ENCODE measurements at regions not wholly inside any gene's neighbourhood (a gene's known extent, or its start where the extent isn't known, plus 50 kb on each side); places are given as distances from the start of the nearest gene placed in this dataset.

GRCh38 chr5:164210491-164210890 lies 705.1 kb downstream of the MAT2B start:
- no peak overlapping the region for H3K4me3 Mint-ChIP-seq (ENCODE audit: unreplicated experiment)
- ChIA-PET POLR2A (interaction anchor here (0.7 to 1.2 kb wide), 2 partner anchors 11 to 284 kb away, joined by 4 to 5 read pairs; no protein-coding TSS in a partner anchor), CTCF (interaction anchor here (0.6 to 0.7 kb wide), 3 partner anchors 18 to 464 kb away, joined by 3 to 4 read pairs (median 3); no protein-coding TSS in a partner anchor)
- intact Hi-C loops (cut with micrococcal nuclease), result no loop called here
- H3K36me3 Mint-ChIP-seq (ENCODE audit: insufficient read depth, unreplicated experiment), result no peaks in the 10 kb centered on the region
- no peak for DNase-seq (ENCODE audit: unreplicated experiment)
- no TSS peak for BruUV-seq (replicated peaks)
- H3K9me3 Mint-ChIP-seq (ENCODE audit: unreplicated experiment), result peaks cover 6% of the 10 kb centered on the region
- no peaks in the 10 kb centered on the region for H3K27me3 Mint-ChIP-seq (ENCODE audit: insufficient read depth, unreplicated experiment)
- peaks cover 10% of the 10 kb centered on the region for H3K4me1 Mint-ChIP-seq (ENCODE audit: insufficient read depth, unreplicated experiment)
- TF ChIP-seq, protein P1, sequence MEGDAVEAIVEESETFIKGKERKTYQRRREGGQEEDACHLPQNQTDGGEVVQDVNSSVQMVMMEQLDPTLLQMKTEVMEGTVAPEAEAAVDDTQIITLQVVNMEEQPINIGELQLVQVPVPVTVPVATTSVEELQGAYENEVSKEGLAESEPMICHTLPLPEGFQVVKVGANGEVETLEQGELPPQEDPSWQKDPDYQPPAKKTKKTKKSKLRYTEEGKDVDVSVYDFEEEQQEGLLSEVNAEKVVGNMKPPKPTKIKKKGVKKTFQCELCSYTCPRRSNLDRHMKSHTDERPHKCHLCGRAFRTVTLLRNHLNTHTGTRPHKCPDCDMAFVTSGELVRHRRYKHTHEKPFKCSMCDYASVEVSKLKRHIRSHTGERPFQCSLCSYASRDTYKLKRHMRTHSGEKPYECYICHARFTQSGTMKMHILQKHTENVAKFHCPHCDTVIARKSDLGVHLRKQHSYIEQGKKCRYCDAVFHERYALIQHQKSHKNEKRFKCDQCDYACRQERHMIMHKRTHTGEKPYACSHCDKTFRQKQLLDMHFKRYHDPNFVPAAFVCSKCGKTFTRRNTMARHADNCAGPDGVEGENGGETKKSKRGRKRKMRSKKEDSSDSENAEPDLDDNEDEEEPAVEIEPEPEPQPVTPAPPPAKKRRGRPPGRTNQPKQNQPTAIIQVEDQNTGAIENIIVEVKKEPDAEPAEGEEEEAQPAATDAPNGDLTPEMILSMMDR (IDR thresholded peaks at IDR 0.05; ENCODE audit: unreplicated experiment), result no peak
- no peak overlapping the region for H3K27ac Mint-ChIP-seq (ENCODE audit: low read depth, unreplicated experiment)

DNA sequence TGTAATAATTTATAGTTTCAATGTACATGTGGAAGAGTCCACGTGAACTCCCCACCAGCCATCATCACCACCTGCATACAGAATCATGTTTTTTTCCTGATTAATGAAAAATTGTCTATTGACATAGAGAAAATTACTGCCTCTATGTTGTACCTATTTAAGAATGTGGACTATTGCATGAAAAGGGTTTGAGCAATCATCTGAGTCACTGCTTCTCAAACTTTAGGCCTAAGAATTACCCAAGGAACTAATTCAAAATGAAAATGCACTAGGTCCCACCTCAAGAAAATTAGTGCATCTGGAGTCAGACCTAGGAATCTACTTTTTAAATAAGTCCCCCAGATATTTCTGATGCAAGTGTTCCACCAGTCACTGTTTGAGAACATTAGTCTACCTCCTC lies 709.3 kb downstream of the MAT2B start:
- POLR2A ChIA-PET, result interaction anchor here (0.6 kb wide), 1 partner anchor 10 kb away, joined by 3 read pairs; no protein-coding TSS in a partner anchor

DNA sequence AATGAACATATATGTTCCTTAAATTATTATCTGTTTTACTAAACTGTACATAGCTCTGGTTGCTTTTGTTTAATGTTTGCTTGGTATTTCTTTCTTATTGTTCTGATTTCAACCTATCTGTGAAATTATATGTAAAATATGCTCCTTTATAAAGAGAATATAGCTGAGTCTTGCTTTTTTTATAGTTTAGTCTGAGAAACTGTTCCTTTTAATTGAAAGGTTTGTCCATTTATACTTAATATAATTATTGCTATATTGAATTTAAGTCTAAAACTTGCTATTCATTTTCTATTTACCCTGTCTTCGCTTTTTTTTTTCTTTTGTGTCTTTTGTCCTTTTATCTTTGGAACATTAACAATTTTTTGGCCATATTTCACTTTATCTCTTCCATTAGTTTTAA lies 712.0 kb downstream of the MAT2B start:
- no peaks in the 10 kb centered on the region for H3K36me3 Mint-ChIP-seq (ENCODE audit: insufficient read depth, unreplicated experiment)
- no peak overlapping the region for H3K27ac Mint-ChIP-seq (ENCODE audit: low read depth, unreplicated experiment)
- POLR2A ChIA-PET, result no interaction called here
- no peak for DNase-seq (ENCODE audit: unreplicated experiment)
- no peaks in the 10 kb centered on the region for H3K4me1 Mint-ChIP-seq (ENCODE audit: insufficient read depth, unreplicated experiment)
- no peaks in the 10 kb centered on the region for H3K27me3 Mint-ChIP-seq (ENCODE audit: insufficient read depth, unreplicated experiment)
- CTCF ChIA-PET, result no interaction called here
- no TSS peak for BruUV-seq (replicated peaks)
- H3K4me3 Mint-ChIP-seq (ENCODE audit: unreplicated experiment), result no peak overlapping the region
- intact Hi-C loops (cut with micrococcal nuclease), result no loop called here
- peaks cover 17% of the 10 kb centered on the region for H3K9me3 Mint-ChIP-seq (ENCODE audit: unreplicated experiment)
- TF ChIP-seq, protein P1 (IDR thresholded peaks at IDR 0.05; ENCODE audit: unreplicated experiment), result no peak

More for the DNA sequence above, 709.3 kb downstream of the MAT2B start:
- Mint-ChIP-seq H3K9me3 (ENCODE audit: unreplicated experiment) (peaks cover 17% of the 10 kb centered on the region), H3K4me1 (ENCODE audit: insufficient read depth, unreplicated experiment) (no peaks in the 10 kb centered on the region), H3K36me3 (ENCODE audit: insufficient read depth, unreplicated experiment) (no peaks in the 10 kb centered on the region), H3K27me3 (ENCODE audit: insufficient read depth, unreplicated experiment) (no peaks in the 10 kb centered on the region), H3K27ac (ENCODE audit: low read depth, unreplicated experiment) (no peak overlapping the region), H3K4me3 (ENCODE audit: unreplicated experiment) (no peak overlapping the region)
- BruUV-seq (replicated peaks), result no TSS peak
- DNase-seq (ENCODE audit: unreplicated experiment), result no peak
- intact Hi-C loops (cut with micrococcal nuclease), result no loop called here
- CTCF ChIA-PET, result no interaction called here
- TF ChIP-seq, protein P1 (IDR thresholded peaks at IDR 0.05; ENCODE audit: unreplicated experiment), result no peak

GRCh38 chr5:164220522-164220921 lies 715.1 kb downstream of the MAT2B start:
- CTCF ChIA-PET, result interaction anchor here (0.8 kb wide), 1 partner anchor 13 kb away, joined by 4 read pairs; no protein-coding TSS in a partner anchor
- no peaks in the 10 kb centered on the region for H3K27me3 Mint-ChIP-seq (ENCODE audit: insufficient read depth, unreplicated experiment)
- peaks cover 25% of the 10 kb centered on the region for H3K9me3 Mint-ChIP-seq (ENCODE audit: unreplicated experiment)
- no peaks in the 10 kb centered on the region for H3K4me1 Mint-ChIP-seq (ENCODE audit: insufficient read depth, unreplicated experiment)
- no peak for DNase-seq (ENCODE audit: unreplicated experiment)
- TF ChIP-seq, protein P1 (IDR thresholded peaks at IDR 0.05; ENCODE audit: unreplicated experiment), result no peak
- H3K4me3 Mint-ChIP-seq (ENCODE audit: unreplicated experiment), result no peak overlapping the region
- no peaks in the 10 kb centered on the region for H3K36me3 Mint-ChIP-seq (ENCODE audit: insufficient read depth, unreplicated experiment)
- POLR2A ChIA-PET, result no interaction called here
- no peak overlapping the region for H3K27ac Mint-ChIP-seq (ENCODE audit: low read depth, unreplicated experiment)
- intact Hi-C loops (cut with micrococcal nuclease), result no loop called here
- no TSS peak for BruUV-seq (replicated peaks)

Measured in MCF 10A (cell line).